Hepatocyte (in vitro differentiated cells): ENCODE measurements at regions not wholly inside any gene's neighbourhood (a gene's known extent, or its start where the extent isn't known, plus 50 kb on each side); places are given as distances from the start of the nearest gene placed in this dataset.

ENCODE experiments used
- EZH2 ChIP-seq: fragments of 200-600 bp; sonication (generic); IDR thresholded peaks from 2 replicates; pipeline ENCODE4 v1.6.1; 2016; ENCODE audit warnings: antibody characterized with exemption, mild to moderate bottlenecking, borderline replicate concordance
- TF ChIP-seq, protein P1 (sequence below): fragments of 200-600 bp; sonication (generic); IDR thresholded peaks from 2 replicates; pipeline ENCODE4 v1.5.1; 2016; ENCODE audit warnings: antibody characterized with exemption, mild to moderate bottlenecking; ENCODE audit not compliant: poor library complexity

- TF ChIP-seq, protein P1, sequence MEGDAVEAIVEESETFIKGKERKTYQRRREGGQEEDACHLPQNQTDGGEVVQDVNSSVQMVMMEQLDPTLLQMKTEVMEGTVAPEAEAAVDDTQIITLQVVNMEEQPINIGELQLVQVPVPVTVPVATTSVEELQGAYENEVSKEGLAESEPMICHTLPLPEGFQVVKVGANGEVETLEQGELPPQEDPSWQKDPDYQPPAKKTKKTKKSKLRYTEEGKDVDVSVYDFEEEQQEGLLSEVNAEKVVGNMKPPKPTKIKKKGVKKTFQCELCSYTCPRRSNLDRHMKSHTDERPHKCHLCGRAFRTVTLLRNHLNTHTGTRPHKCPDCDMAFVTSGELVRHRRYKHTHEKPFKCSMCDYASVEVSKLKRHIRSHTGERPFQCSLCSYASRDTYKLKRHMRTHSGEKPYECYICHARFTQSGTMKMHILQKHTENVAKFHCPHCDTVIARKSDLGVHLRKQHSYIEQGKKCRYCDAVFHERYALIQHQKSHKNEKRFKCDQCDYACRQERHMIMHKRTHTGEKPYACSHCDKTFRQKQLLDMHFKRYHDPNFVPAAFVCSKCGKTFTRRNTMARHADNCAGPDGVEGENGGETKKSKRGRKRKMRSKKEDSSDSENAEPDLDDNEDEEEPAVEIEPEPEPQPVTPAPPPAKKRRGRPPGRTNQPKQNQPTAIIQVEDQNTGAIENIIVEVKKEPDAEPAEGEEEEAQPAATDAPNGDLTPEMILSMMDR, result no peak
- no peak for TF ChIP-seq EZH2
These were observed 66.8 kb upstream of the BTBD3 start for GRCh38 chr20:11850901-11851300.
